ENCODE measurements at regions not wholly inside any gene's neighbourhood (a gene's known extent, or its start where the extent isn't known, plus 50 kb on each side); places are given as distances from the start of the nearest gene placed in this dataset.

DNA sequence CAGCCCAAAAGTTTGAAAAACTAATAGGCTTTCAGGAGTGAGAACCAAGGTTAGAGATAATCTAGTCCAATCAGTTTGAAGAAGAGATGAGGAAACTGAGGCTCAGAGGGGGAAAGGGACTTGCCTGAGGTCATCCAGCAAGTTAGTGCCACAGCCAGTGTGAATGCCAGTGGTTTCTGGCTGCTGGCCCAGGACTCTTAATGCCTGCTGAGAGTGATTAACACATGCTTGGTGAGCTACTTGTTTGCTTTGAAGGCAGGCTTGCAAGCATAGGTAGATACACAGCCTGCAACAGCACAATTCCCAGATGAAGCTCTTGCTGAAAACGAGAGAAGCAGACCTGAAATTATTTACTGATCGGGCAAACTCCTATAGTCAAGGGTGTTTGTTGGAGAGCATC lies 591.6 kb upstream of the SGCD start:
- POLR2A ChIA-PET, result no interaction called here
- in situ Hi-C loops (cut with HindIII; ENCODE audit: low pct_unique_long_range_greater_than_20kb, low sequenced_read_pairs), result no loop called here

DNA sequence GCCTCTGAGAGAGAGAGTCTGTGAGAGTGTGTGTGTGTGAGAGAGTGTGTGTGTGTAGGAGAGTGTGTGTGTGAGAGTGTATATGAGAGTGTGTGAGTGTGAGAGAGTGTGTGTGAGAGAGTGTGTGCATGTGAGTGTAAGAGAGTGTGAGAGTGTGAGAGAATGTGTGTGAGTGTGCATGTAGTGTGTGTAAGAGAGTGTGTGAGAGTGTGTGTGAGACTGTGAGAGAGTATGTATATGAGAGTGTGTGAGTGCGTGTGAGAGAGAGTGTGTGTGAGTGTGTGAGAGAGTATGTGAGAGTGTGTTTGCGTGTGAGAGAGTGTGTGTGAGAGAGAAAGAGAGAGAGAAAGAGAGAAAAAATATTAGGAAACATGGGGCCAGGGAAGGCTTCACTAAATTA lies 588.3 kb upstream of the SGCD start:
- Histone ChIP-seq H3K4me1 (ENCODE audit: control insufficient read depth, insufficient read depth, low read length) (no peaks in the 10 kb centered on the region), H3K27ac (ENCODE audit: low read length) (no peak overlapping the region), H3K4me3 (ENCODE audit: low read depth in 2 of 2, low read length in 2 of 2) (no peak overlapping the region), H3K9me3 (ENCODE audit: control insufficient read depth, insufficient read depth, low read depth, low read length) (no peaks in the 10 kb centered on the region), H3K36me3 (ENCODE audit: control insufficient read depth, insufficient read depth, low read length) (no peaks in the 10 kb centered on the region), H3K27me3 (ENCODE audit: control insufficient read depth, insufficient read depth, low read length) (no peaks in the 10 kb centered on the region)
- TF ChIP-seq, protein P1, sequence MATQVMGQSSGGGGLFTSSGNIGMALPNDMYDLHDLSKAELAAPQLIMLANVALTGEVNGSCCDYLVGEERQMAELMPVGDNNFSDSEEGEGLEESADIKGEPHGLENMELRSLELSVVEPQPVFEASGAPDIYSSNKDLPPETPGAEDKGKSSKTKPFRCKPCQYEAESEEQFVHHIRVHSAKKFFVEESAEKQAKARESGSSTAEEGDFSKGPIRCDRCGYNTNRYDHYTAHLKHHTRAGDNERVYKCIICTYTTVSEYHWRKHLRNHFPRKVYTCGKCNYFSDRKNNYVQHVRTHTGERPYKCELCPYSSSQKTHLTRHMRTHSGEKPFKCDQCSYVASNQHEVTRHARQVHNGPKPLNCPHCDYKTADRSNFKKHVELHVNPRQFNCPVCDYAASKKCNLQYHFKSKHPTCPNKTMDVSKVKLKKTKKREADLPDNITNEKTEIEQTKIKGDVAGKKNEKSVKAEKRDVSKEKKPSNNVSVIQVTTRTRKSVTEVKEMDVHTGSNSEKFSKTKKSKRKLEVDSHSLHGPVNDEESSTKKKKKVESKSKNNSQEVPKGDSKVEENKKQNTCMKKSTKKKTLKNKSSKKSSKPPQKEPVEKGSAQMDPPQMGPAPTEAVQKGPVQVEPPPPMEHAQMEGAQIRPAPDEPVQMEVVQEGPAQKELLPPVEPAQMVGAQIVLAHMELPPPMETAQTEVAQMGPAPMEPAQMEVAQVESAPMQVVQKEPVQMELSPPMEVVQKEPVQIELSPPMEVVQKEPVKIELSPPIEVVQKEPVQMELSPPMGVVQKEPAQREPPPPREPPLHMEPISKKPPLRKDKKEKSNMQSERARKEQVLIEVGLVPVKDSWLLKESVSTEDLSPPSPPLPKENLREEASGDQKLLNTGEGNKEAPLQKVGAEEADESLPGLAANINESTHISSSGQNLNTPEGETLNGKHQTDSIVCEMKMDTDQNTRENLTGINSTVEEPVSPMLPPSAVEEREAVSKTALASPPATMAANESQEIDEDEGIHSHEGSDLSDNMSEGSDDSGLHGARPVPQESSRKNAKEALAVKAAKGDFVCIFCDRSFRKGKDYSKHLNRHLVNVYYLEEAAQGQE (IDR thresholded peaks at IDR 0.05; ENCODE audit: insufficient read depth in 1 of 2, low read depth in 2 of 2, low read length in 1 of 2), result no peak
- TF ChIP-seq TCF7L2 (IDR thresholded peaks at IDR 0.05; ENCODE audit: low read depth, low read length), result no peak
- no peak for TF ChIP-seq SIN3A (IDR thresholded peaks at IDR 0.05; ENCODE audit: borderline replicate concordance, insufficient read depth, low read depth, low read length)
- no peak for TF ChIP-seq POLR2AphosphoS5 (IDR thresholded peaks at IDR 0.05; ENCODE audit: low read depth, low read length)
- TF ChIP-seq, protein P2, sequence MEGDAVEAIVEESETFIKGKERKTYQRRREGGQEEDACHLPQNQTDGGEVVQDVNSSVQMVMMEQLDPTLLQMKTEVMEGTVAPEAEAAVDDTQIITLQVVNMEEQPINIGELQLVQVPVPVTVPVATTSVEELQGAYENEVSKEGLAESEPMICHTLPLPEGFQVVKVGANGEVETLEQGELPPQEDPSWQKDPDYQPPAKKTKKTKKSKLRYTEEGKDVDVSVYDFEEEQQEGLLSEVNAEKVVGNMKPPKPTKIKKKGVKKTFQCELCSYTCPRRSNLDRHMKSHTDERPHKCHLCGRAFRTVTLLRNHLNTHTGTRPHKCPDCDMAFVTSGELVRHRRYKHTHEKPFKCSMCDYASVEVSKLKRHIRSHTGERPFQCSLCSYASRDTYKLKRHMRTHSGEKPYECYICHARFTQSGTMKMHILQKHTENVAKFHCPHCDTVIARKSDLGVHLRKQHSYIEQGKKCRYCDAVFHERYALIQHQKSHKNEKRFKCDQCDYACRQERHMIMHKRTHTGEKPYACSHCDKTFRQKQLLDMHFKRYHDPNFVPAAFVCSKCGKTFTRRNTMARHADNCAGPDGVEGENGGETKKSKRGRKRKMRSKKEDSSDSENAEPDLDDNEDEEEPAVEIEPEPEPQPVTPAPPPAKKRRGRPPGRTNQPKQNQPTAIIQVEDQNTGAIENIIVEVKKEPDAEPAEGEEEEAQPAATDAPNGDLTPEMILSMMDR (IDR thresholded peaks at IDR 0.05), result no peak
- intact Hi-C loops (cut with micrococcal nuclease; ENCODE audit: unreplicated experiment) (no loop called here), in situ Hi-C loops (cut with HindIII; ENCODE audit: low pct_unique_long_range_greater_than_20kb, low sequenced_read_pairs) (no loop called here)
- no TSS peak for BruUV-seq (replicated peaks)
- ATAC-seq, result no peak
- no peak for DNase-seq (ENCODE audit: low read depth, low spot score)
- ChIA-PET CTCF (no interaction called here), POLR2A (no interaction called here)

More for the DNA sequence above, 591.6 kb upstream of the SGCD start:
- Histone ChIP-seq H3K27ac (ENCODE audit: low read length) (no peak overlapping the region), H3K9me3 (ENCODE audit: control insufficient read depth, insufficient read depth, low read depth, low read length) (no peaks in the 10 kb centered on the region), H3K27me3 (ENCODE audit: control insufficient read depth, insufficient read depth, low read length) (no peaks in the 10 kb centered on the region), H3K36me3 (ENCODE audit: control insufficient read depth, insufficient read depth, low read length) (no peaks in the 10 kb centered on the region), H3K4me3 (ENCODE audit: low read depth in 2 of 2, low read length in 2 of 2) (no peak overlapping the region), H3K4me1 (ENCODE audit: control insufficient read depth, insufficient read depth, low read length) (no peaks in the 10 kb centered on the region)
- intact Hi-C loops (cut with micrococcal nuclease; ENCODE audit: unreplicated experiment), result no loop called here
- CTCF ChIA-PET, result no interaction called here
- TF ChIP-seq POLR2AphosphoS5 (IDR thresholded peaks at IDR 0.05; ENCODE audit: low read depth, low read length) (no peak), TCF7L2 (IDR thresholded peaks at IDR 0.05; ENCODE audit: low read depth, low read length) (no peak), SIN3A (IDR thresholded peaks at IDR 0.05; ENCODE audit: borderline replicate concordance, insufficient read depth, low read depth, low read length) (no peak)
- TF ChIP-seq, protein P2 (IDR thresholded peaks at IDR 0.05), result no peak
- TF ChIP-seq, protein P1 (IDR thresholded peaks at IDR 0.05; ENCODE audit: insufficient read depth in 1 of 2, low read depth in 2 of 2, low read length in 1 of 2), result no peak
- no TSS peak for BruUV-seq (replicated peaks)
- DNase-seq (ENCODE audit: low read depth, low spot score), result no peak
- ATAC-seq, result no peak
